HepG2 (cell line): ENCODE measurements at regions not wholly inside any gene's neighbourhood (a gene's known extent, or its start where the extent isn't known, plus 50 kb on each side); places are given as distances from the start of the nearest gene placed in this dataset.

Experiments used
- ATAC-seq: fragments of 200-7000 bp; cut with Tn5 transposase; 3 replicates; pipeline ENCODE4 v1.9.1; 2020; ENCODE audit warnings: mild to moderate bottlenecking, moderate library complexity
- BruUV-seq: library from RNA; stranded (reverse); fragments of 400-500 nt; replicated peaks from 2 replicates; lab custom pipeline; 2021; lab: Mats Ljungman, UMichigan
- CTCF ChIA-PET: fragments of 300-600 bp; formaldehyde crosslinking; extraction: SDS; loops from one replicate; lab custom pipeline; 2021; ENCODE audit warnings: low total read pairs, inconsistent platforms, low intra/inter-chr PET ratio; lab: Yijun Ruan, JAX
- POLR2A ChIA-PET: fragments of 350-600 bp; sonication (Branson Sonifier 250); formaldehyde crosslinking; loops from one replicate; lab custom pipeline; 2020; ENCODE audit warnings: antibody characterized with exemption, inconsistent platforms; lab: Yijun Ruan, JAX
- DNase-seq: peaks from one replicate; pipeline ENCODE4 v3.0.0-alpha.2; 2015; ENCODE audit warnings: low spot score
- FAIRE-seq: peaks from 3 replicates; lab custom pipeline; 2011; peaks lifted over from hg19 to GRCh38; lab: Jason Lieb, UNC
- H2AFZ ChIP-seq: one replicate; pipeline ENCODE4 v1.6.1; 2011; ENCODE audit warnings: low read length, inconsistent platforms
- H3K27ac ChIP-seq: fragments of 300-600 bp; 3 replicates; pipeline ENCODE4 v1.8.0; 2011; ENCODE audit warnings: mixed run types, mild to moderate bottlenecking, mixed read lengths, low read length, inconsistent platforms; ENCODE audit not compliant: insufficient read depth; ENCODE audit errors: extremely low read length
- H3K27me3 ChIP-seq, 2 experiments: fragments of 200-600 bp in 1 of 2; 2 replicates in 1 of 2; 3 replicates in 1 of 2; pipeline versions ENCODE4 v1.6.0 to v1.8.0; 2011; ENCODE audit warnings: low read length in 2 of 2, mild to moderate bottlenecking in 2 of 2, moderate library complexity in 2 of 2, inconsistent platforms in 1 of 2; ENCODE audit not compliant: insufficient read depth in 2 of 2, control insufficient read depth in 1 of 2
- H3K36me3 ChIP-seq, 2 experiments: fragments of 200-600 bp in 1 of 2; replicated peaks in 1 of 2; 2 replicates in 1 of 2; 3 replicates in 1 of 2; pipeline versions ENCODE4 v1.5.1 to v1.8.0; 2011; ENCODE audit warnings: low read length in 2 of 2, inconsistent platforms in 1 of 2; ENCODE audit not compliant: insufficient read depth in 2 of 2, control insufficient read depth in 1 of 2
- H3K4me1 ChIP-seq: 2 replicates; pipeline ENCODE4 v1.5.1; 2012; ENCODE audit warnings: low read length, inconsistent platforms; ENCODE audit not compliant: insufficient read depth
- H3K4me2 ChIP-seq: 2 replicates; pipeline ENCODE4 v1.6.0; 2011; ENCODE audit warnings: low read depth, low read length, inconsistent platforms
- H3K4me3 ChIP-seq, 3 experiments: fragments of 200-600 bp in 1 of 3; sonication (generic), shearing (Covaris generic) in 1 of 3; replicated peaks in 1 of 3; 2 replicates each; pipeline ENCODE4 v1.5.1; 2011 to 2016; ENCODE audit warnings: low read length in 3 of 3, inconsistent platforms in 2 of 3, low read depth in 2 of 3, mild to moderate bottlenecking in 2 of 3, control low read depth in 1 of 3, mixed read lengths in 1 of 3; ENCODE audit not compliant: insufficient read depth in 1 of 3
- H3K79me2 ChIP-seq: one replicate; pipeline ENCODE4 v1.6.1; 2011; ENCODE audit warnings: low read length, inconsistent platforms; ENCODE audit not compliant: insufficient read depth
- H3K9ac ChIP-seq: 2 replicates; pipeline ENCODE4 v1.6.0; 2011; ENCODE audit warnings: mild to moderate bottlenecking, low read depth, low read length, inconsistent platforms; ENCODE audit not compliant: insufficient read depth
- H3K9me3 ChIP-seq: 2 replicates; pipeline ENCODE4 v1.5.1; 2012; ENCODE audit warnings: mild to moderate bottlenecking, low read length
- H4K20me1 ChIP-seq: 2 replicates; pipeline ENCODE4 v1.6.0; 2011; ENCODE audit warnings: inconsistent platforms, mild to moderate bottlenecking, low read length, moderate library complexity; ENCODE audit not compliant: insufficient read depth
- ATF1 ChIP-seq: IDR thresholded peaks from 2 replicates; pipeline ENCODE4 v1.6.1; 2016; ENCODE audit warnings: mild to moderate bottlenecking, control low read depth
- CEBPB ChIP-seq: IDR thresholded peaks from 2 replicates; pipeline ENCODE4 v1.6.1; 2011; ENCODE audit warnings: low read depth, low read length, improper control_type of control experiment, borderline replicate concordance
- FOXO4 ChIP-seq: sonication (generic); formaldehyde crosslinking; conservative IDR thresholded peaks from 2 replicates; pipeline ENCODE4 v1.8.1; 2023; ENCODE audit warnings: missing genetic modification reagents
- HDAC6 ChIP-seq: fragments of 200-600 bp; sonication (generic); IDR thresholded peaks from 2 replicates; pipeline ENCODE4 v1.7.0; 2017; ENCODE audit warnings: mild to moderate bottlenecking, antibody characterized with exemption, low read length, low read depth
- MTF2 ChIP-seq: sonication (generic); formaldehyde crosslinking; IDR thresholded peaks from 2 replicates; pipeline ENCODE4 v1.5.0; 2020; ENCODE audit warnings: missing genetic modification reagents, borderline replicate concordance
- NFIB ChIP-seq: sonication (generic); formaldehyde crosslinking; IDR thresholded peaks from 2 replicates; pipeline ENCODE4 v1.9.0; 2021; ENCODE audit warnings: missing genetic modification reagents, mild to moderate bottlenecking, borderline replicate concordance
- ZFY ChIP-seq: sonication (generic); formaldehyde crosslinking; IDR thresholded peaks from 2 replicates; pipeline ENCODE4 v1.4.0; 2020; ENCODE audit warnings: missing genetic modification reagents
- ZMAT3 ChIP-seq: sonication (generic); formaldehyde crosslinking; conservative IDR thresholded peaks from 2 replicates; pipeline ENCODE4 v1.7.0; 2021; ENCODE audit warnings: missing genetic modification reagents
- ZNF407 ChIP-seq: sonication (generic); formaldehyde crosslinking; IDR thresholded peaks from one replicate; pipeline ENCODE4 v1.5.1; 2020; ENCODE audit warnings: mild to moderate bottlenecking, missing genetic modification reagents; ENCODE audit errors: not compliant biosample characterization
- ZNF430 ChIP-seq: sonication (generic); formaldehyde crosslinking; IDR thresholded peaks from 2 replicates; pipeline ENCODE4 v1.9.0; 2021; ENCODE audit warnings: mild to moderate bottlenecking, missing genetic modification reagents
- ZNF660 ChIP-seq: sonication (generic); formaldehyde crosslinking; IDR thresholded peaks from 2 replicates; pipeline ENCODE4 v1.5.1; 2020; ENCODE audit warnings: mild to moderate bottlenecking, low read depth, missing genetic modification reagents, borderline replicate concordance
- ZNF703 ChIP-seq: sonication (generic); formaldehyde crosslinking; IDR thresholded peaks from 2 replicates; pipeline ENCODE4 v1.5.1; 2020; ENCODE audit warnings: missing genetic modification reagents, mild to moderate bottlenecking, moderate library complexity, borderline replicate concordance
- WGBS: methylation state at CpG from one replicate; pipeline ENCODE4 v1.1.6; 2017; ENCODE audit warnings: low lambda C conversion rate; 5-methylcytosine and 5-hydroxymethylcytosine counted together
- in situ Hi-C: cut with HindIII; loops from 2 replicates; pipeline ENCODE4 v1.10.0; 2017; ENCODE audit warnings: low pct_unique_long_range_greater_than_20kb; ENCODE audit not compliant: extremely low pct_ligation_motif_present
- intact Hi-C: fragments of 100-400 bp; cut with micrococcal nuclease; formaldehyde crosslinking; loops from one replicate; pipeline ENCODE4 v1.10.0; 2022; ENCODE audit not compliant: unreplicated experiment

- no peak for TF ChIP-seq HDAC6
- TF ChIP-seq MTF2 (CRISPR knock-in tag) = no peak
- TF ChIP-seq ZNF660 (CRISPR knock-in tag) = no peak
- TF ChIP-seq FOXO4 (CRISPR knock-in tag) = no peak
- TF ChIP-seq CEBPB = no peak
- TF ChIP-seq ATF1 (CRISPR knock-in tag) = no peak
These were observed 110.4 kb upstream of the BEND4 start (continued) for GRCh38 chr4:42262701-42263490.

- no peak overlapping the region for H3K4me3 ChIP-seq
- H3K4me1 ChIP-seq = no peaks in the 10 kb centered on the region
- FAIRE-seq = no peak
- CTCF ChIA-PET = no interaction called here
- ATAC-seq = no peak
- no peaks in the 10 kb centered on the region for H3K36me3 ChIP-seq
- DNase-seq = no peak
- H4K20me1 ChIP-seq = no peaks in the 10 kb centered on the region
- no peak overlapping the region for H3K27ac ChIP-seq
- no peak overlapping the region for H2AFZ ChIP-seq
- H3K27me3 ChIP-seq = no peaks in the 10 kb centered on the region
- intact Hi-C loops = no loop called here
- WGBS = 45% methylated on average over 8 of the region's 20 CpGs
- H3K9ac ChIP-seq = no peak overlapping the region
- H3K9me3 ChIP-seq = no peaks in the 10 kb centered on the region
- POLR2A ChIA-PET = no interaction called here
- no peak overlapping the region for H3K4me2 ChIP-seq
- no peaks in the 10 kb centered on the region for H3K79me2 ChIP-seq
- in situ Hi-C loops = no loop called here
- BruUV-seq = no TSS peak
- no peak for TF ChIP-seq ZNF430
- TF ChIP-seq ZFY (CRISPR knock-in tag) = no peak
- TF ChIP-seq ZNF407 (CRISPR knock-in tag) = no peak
- no peak for TF ChIP-seq NFIB (CRISPR knock-in tag)
- no peak for TF ChIP-seq ZMAT3 (CRISPR knock-in tag)
- TF ChIP-seq ZNF703 = no peak
These were observed 113.5 kb upstream of the BEND4 start for GRCh38 chr4:42265782-42266602.
